K562 (cell line): ENCODE measurements at regions not wholly inside any gene's neighbourhood (a gene's known extent, or its start where the extent isn't known, plus 50 kb on each side); places are given as distances from the start of the nearest gene placed in this dataset.

Experiments
- AFF4 ChIP-seq: sonication (generic); formaldehyde crosslinking; IDR thresholded peaks from 2 replicates; pipeline ENCODE4 v1.8.0; 2023; ENCODE audit warnings: mild to moderate bottlenecking, missing genetic modification reagents
- FOXM1 ChIP-seq, 2 experiments: fragments of 450-650 bp in 1 of 2; sonication (generic) in 1 of 2; formaldehyde crosslinking in 1 of 2; IDR thresholded peaks; 2 replicates each; pipeline versions ENCODE4 v1.6.1 to v1.9.0; 2017 to 2022; ENCODE audit warnings: low read depth in 2 of 2, mild to moderate bottlenecking in 2 of 2, missing genetic modification reagents in 1 of 2, moderate library complexity in 1 of 2
- KDM2B ChIP-seq: fragments of 250-450 bp; sonication (Bioruptor Pico); IDR thresholded peaks from 2 replicates; pipeline ENCODE4 v1.8.0; 2021; ENCODE audit warnings: mild to moderate bottlenecking, moderate library complexity
- KDM4B ChIP-seq, 2 experiments: fragments of 450-650 bp in 1 of 2; sonication (generic) in 1 of 2; IDR thresholded peaks; 2 replicates each; pipeline ENCODE4 v1.6.1; 2016 to 2017; ENCODE audit warnings: borderline replicate concordance in 2 of 2, antibody characterized with exemption in 1 of 2, low read depth in 1 of 2, mild to moderate bottlenecking in 1 of 2
- ZNF280B ChIP-seq: fragments of 250-450 bp; sonication (Bioruptor Pico); IDR thresholded peaks from 2 replicates; pipeline ENCODE4 v1.5.1; 2021; ENCODE audit warnings: mild to moderate bottlenecking
- ZSCAN32 ChIP-seq: fragments of 450-650 bp; formaldehyde crosslinking; IDR thresholded peaks from 2 replicates; pipeline ENCODE4 v1.4.0; 2020; ENCODE audit warnings: mild to moderate bottlenecking, moderate library complexity

GRCh38 chr4:14347526-14347925 lies 654.8 kb upstream of the CPEB2 start (continued):
- TF ChIP-seq AFF4 (CRISPR knock-in tag), result no peak
- TF ChIP-seq FOXM1 (IDR thresholded peaks at IDR 0.05; ENCODE audit: low read depth), result no peak
- no peak for TF ChIP-seq FOXM1 (CRISPR knock-in tag; IDR thresholded peaks at IDR 0.05; ENCODE audit: low read depth)
- TF ChIP-seq ZSCAN32 (CRISPR knock-in tag), result no peak
- no peak for TF ChIP-seq KDM2B
- TF ChIP-seq ZNF280B (CRISPR knock-in tag), result no peak
- TF ChIP-seq KDM4B (IDR thresholded peaks at IDR 0.05; ENCODE audit: borderline replicate concordance in 2 of 2, low read depth in 1 of 2), result no peak
